ENCODE measurements at regions not wholly inside any gene's neighbourhood (a gene's known extent, or its start where the extent isn't known, plus 50 kb on each side); places are given as distances from the start of the nearest gene placed in this dataset.

DNA sequence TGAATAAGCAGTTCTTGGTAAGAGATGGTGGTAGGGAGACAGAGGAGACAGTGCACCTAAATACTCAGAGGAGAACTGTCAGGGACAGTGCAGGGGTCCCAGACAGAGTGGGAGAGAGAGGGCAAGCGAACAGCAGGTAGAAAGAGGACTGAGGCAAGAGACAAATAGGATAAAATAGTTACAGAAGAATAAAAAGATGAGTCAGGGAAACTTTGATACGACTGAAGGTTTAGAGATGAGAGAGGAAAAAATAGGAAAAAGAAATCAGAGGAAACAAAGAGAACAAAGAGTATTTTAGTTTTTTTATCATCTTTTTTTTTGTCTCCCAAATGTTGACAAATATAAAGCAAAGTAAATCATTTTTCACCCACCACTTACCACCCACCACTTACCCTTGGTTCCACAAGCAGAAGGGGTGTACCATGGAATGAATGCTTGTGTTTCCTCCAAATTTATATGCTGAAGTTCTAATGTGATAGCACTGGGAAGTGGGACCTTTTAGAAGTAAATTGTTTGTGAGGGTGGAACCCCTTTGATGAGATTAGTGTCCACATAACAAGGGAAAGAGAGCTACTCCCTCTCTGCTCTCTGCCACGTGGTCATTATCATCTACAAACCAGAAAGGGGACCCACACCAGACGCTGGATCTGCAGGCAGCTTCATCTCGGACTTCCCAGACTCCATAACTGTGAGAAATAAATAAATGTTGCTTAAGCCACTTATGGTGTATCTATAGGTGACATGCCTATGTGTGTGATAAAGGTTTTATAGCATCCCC, 292.1 kb downstream of the BTG1 start:
- TF ChIP-seq, protein P1, sequence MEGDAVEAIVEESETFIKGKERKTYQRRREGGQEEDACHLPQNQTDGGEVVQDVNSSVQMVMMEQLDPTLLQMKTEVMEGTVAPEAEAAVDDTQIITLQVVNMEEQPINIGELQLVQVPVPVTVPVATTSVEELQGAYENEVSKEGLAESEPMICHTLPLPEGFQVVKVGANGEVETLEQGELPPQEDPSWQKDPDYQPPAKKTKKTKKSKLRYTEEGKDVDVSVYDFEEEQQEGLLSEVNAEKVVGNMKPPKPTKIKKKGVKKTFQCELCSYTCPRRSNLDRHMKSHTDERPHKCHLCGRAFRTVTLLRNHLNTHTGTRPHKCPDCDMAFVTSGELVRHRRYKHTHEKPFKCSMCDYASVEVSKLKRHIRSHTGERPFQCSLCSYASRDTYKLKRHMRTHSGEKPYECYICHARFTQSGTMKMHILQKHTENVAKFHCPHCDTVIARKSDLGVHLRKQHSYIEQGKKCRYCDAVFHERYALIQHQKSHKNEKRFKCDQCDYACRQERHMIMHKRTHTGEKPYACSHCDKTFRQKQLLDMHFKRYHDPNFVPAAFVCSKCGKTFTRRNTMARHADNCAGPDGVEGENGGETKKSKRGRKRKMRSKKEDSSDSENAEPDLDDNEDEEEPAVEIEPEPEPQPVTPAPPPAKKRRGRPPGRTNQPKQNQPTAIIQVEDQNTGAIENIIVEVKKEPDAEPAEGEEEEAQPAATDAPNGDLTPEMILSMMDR (IDR thresholded peaks at IDR 0.05; ENCODE audit: low read length) = no peak
- TF ChIP-seq EZH2 (optimal IDR thresholded peaks at IDR 0.05; ENCODE audit: low read depth, low read length) = no peak
